IPS DF 19.7 (cell line): ENCODE measurements at regions not wholly inside any gene's neighbourhood (a gene's known extent, or its start where the extent isn't known, plus 50 kb on each side); places are given as distances from the start of the nearest gene placed in this dataset.
"Not testable (repeated sequence)": the region's sequence is repeated elsewhere in the genome, so short reads cannot be mapped to it uniquely, and the experiment has no call there.

Experiments
- DNase-seq: peaks from one replicate; pipeline ENCODE4 v3.0.0-alpha.2; 2013; ENCODE audit warnings: low read depth, low spot score

GRCh38 chr1:243996223-243996622 lies 54.9 kb upstream of the ZBTB18 start:
- no peak for DNase-seq

- DNase-seq, result no peak
Observed at GRCh38 chr1:243991650-243992049, 59.4 kb upstream of the ZBTB18 start.

- no peak for DNase-seq
Observed at GRCh38 chr1:243984788-243985187, 66.3 kb upstream of the ZBTB18 start.

GRCh38 chr1:243982447-243983018 lies 68.5 kb upstream of the ZBTB18 start:
- DNase-seq, result peak; percentile 20

GRCh38 chr1:243980471-243980870 lies 70.6 kb upstream of the ZBTB18 start:
- no peak for DNase-seq

- no peak for DNase-seq
Observed at GRCh38 chr1:243980071-243980470, 71.0 kb upstream of the ZBTB18 start.

- DNase-seq, result no peak
Observed at GRCh38 chr1:243979396-243979795, 71.7 kb upstream of the ZBTB18 start.

GRCh38 chr1:243977094-243977493 lies 74.0 kb upstream of the ZBTB18 start:
- no peak for DNase-seq

- DNase-seq, result no peak
Observed at GRCh38 chr1:243974451-243975292, 76.4 kb upstream of the ZBTB18 start.

GRCh38 chr1:243973169-243973568 lies 77.9 kb upstream of the ZBTB18 start:
- no peak for DNase-seq

- no peak for DNase-seq
Observed at GRCh38 chr1:243970077-243970476, 81.0 kb upstream of the ZBTB18 start.

GRCh38 chr1:243968413-243968812 lies 82.7 kb upstream of the ZBTB18 start:
- no peak for DNase-seq

- DNase-seq, result no peak
Observed at GRCh38 chr1:243964915-243965314, 86.2 kb upstream of the ZBTB18 start.

GRCh38 chr1:243963571-243963970 lies 87.5 kb upstream of the ZBTB18 start:
- no peak for DNase-seq

- no peak for DNase-seq
Observed at GRCh38 chr1:243962541-243962940, 88.5 kb upstream of the ZBTB18 start.

- no peak for DNase-seq
Observed at GRCh38 chr1:243959998-243960397, 91.1 kb upstream of the ZBTB18 start.

GRCh38 chr1:243957141-243957540 lies 93.9 kb upstream of the ZBTB18 start:
- no peak for DNase-seq

- DNase-seq, result no peak
Observed at GRCh38 chr1:243956450-243956849, 94.6 kb upstream of the ZBTB18 start.

- DNase-seq, result not testable (repeated sequence)
Observed at GRCh38 chr1:243951207-243951606, 99.9 kb upstream of the ZBTB18 start.

GRCh38 chr1:243950166-243950565 lies 100.1 kb upstream of the AKT3 start:
- no peak for DNase-seq

- peak; percentile 88 for DNase-seq
Observed at GRCh38 chr1:243946946-243947345, 96.9 kb upstream of the AKT3 start.

- no peak for DNase-seq
Observed at GRCh38 chr1:243946253-243946652, 96.2 kb upstream of the AKT3 start.

- no peak for DNase-seq
Observed at GRCh38 chr1:243945727-243946126, 95.7 kb upstream of the AKT3 start.
